GM19043 (cell line): ENCODE measurements at regions not wholly inside any gene's neighbourhood (a gene's known extent, or its start where the extent isn't known, plus 50 kb on each side); places are given as distances from the start of the nearest gene placed in this dataset.

Experiments used
- ATAC-seq: cut with Tn5 transposase; IDR thresholded peaks from one replicate; pipeline ENCODE4 v1.9.1; 2021; ENCODE audit warnings: low read depth; ENCODE audit not compliant: unreplicated experiment

- no peak for ATAC-seq
These were observed 112.5 kb downstream of the MATN1 start for GRCh38 chr1:30610917-30611316.

DNA sequence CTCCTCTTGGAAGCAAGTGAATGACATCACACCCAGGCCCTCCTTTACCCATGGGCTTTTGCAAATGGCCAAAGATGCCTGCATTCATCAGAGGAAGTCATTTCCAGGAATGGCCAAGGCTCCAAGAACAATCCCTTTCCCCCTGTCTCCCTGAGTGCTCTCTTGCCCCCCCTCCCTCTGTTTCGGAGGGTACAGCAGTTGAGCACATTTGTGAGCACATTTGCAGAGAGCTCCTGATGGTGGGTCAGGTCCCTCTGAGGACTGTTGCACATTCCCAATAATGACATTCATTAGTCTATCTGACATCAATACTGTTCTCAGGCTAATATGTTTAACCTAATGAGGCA lies 113.4 kb downstream of the MATN1 start:
- ATAC-seq = no peak

GRCh38 chr1:30609336-30609998 lies 113.9 kb downstream of the MATN1 start:
- ATAC-seq = no peak

GRCh38 chr1:30607723-30608122 lies 115.7 kb downstream of the MATN1 start:
- ATAC-seq = no peak

- no peak for ATAC-seq
These were observed 117.2 kb downstream of the MATN1 start for GRCh38 chr1:30606166-30606565.

- ATAC-seq = no peak
These were observed 117.9 kb downstream of the MATN1 start for GRCh38 chr1:30605441-30605920.

GRCh38 chr1:30604801-30605440 lies 118.5 kb downstream of the MATN1 start:
- no peak for ATAC-seq

- no peak for ATAC-seq
These were observed 120.1 kb downstream of the MATN1 start for GRCh38 chr1:30603081-30603858.

DNA sequence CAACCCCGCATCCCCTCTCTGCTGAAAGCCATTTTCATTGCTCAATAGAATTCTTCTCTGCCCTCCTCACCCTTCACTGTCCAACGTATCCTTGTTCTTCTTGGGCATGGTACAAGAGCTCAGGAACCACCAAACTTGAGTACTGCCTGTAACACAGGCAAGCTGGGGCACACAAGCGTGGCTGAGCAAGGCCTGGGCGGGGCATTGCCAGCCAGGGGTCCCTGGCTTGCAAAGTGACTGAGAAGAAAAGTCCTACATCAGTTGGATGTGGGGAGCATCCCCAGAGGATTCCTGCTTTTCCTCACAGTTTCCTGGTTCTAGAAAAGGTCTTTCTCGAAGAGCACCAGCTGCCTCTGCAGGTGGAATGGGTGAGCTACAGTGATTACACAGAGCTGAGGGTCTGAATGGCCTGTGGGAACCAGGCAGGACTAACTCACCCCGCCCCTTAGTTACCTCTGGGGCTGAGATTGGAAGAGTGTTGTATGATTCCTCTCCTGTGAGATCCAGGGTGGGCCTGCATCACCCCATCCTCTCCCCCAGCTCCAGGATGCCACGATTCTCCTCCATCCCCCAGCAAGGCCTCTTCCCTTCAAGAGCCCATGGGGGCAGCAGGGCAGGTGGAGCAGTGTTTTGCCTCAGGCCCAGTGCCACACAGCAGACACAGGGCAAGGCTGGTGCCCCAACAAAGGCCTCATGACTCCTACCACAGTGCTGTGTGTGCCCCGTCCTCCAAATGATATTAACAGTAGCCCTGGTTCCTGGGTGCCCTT lies 121.9 kb downstream of the MATN1 start:
- ATAC-seq = no peak

GRCh38 chr1:30600706-30601105 lies 122.7 kb downstream of the MATN1 start:
- no peak for ATAC-seq

- ATAC-seq = no peak
These were observed 123.1 kb downstream of the MATN1 start for GRCh38 chr1:30600258-30600657.

GRCh38 chr1:30599721-30600120 lies 123.7 kb downstream of the MATN1 start:
- no peak for ATAC-seq

- ATAC-seq = no peak
These were observed 124.7 kb downstream of the MATN1 start for GRCh38 chr1:30598571-30599114.

DNA sequence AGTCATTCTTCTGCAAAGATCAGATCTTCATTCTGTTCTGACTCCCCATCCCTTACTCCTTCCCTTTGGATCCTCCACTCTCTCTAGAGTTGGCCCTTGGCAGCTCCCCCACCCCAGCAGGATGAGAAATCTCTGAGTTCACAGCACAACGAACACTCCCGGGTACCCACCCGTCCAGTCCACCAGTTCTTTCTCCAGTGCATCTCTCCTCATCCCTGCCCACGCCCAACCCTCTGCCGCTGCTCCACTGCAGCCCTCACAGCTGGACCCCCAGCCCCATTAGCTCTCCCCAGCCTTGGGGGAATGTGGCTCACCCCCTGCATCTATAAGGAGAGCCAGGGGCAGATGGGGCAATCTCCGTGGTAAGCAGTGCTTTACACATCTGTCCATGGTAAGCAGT lies 125.7 kb downstream of the MATN1 start:
- ATAC-seq = no peak

DNA sequence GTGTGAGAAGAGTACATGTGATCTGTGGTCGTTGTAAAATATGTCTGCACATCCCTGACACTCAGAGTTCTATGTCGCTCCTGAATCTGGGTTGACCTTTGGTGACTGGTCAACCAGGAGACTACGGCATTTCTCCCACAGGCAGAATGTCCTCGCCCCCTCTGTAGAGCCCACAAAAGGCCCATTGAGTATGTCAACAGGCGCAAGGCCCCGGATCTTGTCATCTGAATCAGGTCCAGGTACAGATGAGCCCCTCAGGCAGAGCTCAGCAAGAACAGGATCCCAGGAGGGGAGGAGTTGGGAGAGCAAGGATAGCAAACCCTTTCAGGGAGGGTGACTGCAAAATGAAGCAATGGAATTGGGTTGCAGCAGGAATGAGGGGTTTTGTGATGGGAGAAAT lies 126.5 kb downstream of the MATN1 start:
- no peak for ATAC-seq

DNA sequence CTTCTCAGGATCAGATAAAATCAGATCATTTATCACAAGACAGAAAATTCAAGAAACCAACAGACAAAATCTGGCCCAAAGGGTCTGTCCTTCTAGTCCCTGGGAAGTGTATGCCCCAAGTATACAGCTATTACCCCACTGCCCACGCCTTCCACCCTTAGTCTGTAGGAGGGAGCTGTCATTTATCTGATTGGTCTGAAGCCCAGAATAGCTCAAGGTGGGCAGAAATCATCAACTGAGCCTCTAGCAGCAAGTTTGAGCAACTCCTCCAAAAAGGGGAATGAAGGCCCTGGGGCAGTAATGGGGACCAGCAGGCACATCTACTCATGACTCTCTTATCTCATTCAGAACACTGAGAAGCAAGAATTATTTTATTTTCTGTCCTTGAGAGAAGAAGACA lies 126.9 kb downstream of the MATN1 start:
- ATAC-seq = no peak

GRCh38 chr1:30589083-30589482 lies 134.3 kb downstream of the MATN1 start:
- ATAC-seq = no peak

DNA sequence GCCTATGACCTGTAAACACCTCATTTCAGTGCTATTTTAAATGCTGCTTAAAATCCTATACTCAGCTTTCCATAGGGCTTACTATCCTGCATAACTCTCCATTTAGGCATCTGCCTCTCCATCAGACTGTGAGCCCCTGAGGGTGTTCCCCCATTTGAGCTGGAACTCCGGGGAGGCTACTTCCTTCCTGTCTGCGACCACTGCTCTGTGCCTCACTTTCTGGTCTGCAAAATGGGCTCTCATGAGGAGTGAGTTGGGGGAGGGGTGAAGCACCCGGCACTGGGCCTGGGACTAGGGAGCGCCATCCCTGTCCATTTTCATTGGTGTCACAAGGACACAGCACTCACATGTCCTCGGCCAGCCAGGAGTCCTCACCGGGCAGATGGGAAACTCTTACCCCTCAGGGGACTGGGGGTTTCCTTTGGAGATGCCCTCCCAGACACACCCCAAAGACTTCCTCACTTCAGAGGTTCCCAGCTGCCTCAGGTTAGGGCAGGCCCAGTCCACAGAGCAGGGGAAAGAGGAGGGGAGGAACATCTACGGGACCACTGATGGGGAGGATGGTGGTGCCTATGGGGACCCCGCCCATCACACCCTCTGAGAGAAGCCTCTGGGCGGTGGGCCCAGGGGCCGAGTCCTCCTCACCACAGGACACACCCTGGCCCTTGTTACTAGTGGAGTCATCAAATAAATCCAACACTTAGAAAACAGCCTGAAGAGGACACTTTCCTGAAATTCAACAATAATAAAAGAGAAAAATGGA lies 134.9 kb downstream of the MATN1 start:
- no peak for ATAC-seq

DNA sequence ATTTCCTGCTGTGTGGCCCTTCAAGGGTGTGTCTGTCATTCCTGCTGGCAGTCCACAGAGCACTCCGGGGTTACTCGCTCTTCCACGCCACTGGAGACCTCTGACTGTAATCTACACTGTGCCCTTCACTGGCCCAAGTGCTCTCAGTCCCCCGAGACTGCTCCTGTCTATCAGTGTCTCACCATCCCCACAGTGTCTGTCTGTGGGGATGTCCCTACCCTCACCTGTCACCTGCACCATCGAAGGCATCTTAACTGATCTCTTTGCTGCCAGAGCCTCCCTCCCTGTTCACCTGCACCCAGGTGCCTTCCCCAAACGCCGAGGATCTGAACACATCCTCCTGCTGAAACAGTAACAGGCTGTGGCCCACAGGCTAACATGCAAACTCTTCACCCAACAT lies 136.7 kb downstream of the MATN1 start:
- ATAC-seq = no peak

DNA sequence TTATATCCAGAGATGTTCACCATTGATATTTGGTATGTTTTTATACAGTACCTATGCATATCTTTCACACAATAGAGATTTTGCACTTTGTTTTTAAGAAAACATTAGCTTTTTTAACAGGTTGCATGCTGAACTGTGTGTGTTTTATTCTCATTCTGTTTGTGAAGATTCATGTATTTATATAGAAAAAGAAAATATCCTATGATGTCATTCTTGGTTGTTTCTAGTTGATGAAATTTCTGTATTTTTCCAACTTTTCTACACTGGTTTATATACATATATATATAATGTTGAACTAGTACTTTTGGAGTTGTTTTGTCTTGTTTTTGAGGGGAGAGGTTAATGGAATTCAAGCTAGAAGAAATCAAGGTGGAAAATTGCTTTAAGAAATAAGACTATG lies 143.8 kb downstream of the MATN1 start:
- ATAC-seq = no peak
